ENCODE measurements at regions not wholly inside any gene's neighbourhood (a gene's known extent, or its start where the extent isn't known, plus 50 kb on each side); places are given as distances from the start of the nearest gene placed in this dataset.
"Not testable (repeated sequence)": the region's sequence is repeated elsewhere in the genome, so short reads cannot be mapped to it uniquely, and the experiment has no call there.

DNA sequence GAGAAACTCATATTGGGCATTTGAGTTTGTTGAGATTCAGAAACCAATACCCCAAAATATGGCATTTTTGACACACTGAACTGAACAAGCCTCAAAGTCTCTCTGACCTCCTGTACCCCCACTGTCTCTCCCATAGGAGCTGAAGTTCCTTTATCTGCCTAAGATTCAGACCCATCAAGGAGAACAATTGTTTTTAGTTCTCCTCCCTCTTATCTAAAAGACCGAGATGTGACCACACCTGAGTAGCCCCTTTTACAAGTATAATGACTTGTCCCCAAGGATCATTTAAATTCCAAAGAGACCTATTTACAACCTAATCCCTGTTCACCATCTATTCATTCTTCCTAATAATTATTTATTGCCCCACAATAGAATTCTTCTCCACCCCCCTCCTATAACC is 122.1 kb upstream of the PLAAT1 start:
- no peak for DNase-seq

DNA sequence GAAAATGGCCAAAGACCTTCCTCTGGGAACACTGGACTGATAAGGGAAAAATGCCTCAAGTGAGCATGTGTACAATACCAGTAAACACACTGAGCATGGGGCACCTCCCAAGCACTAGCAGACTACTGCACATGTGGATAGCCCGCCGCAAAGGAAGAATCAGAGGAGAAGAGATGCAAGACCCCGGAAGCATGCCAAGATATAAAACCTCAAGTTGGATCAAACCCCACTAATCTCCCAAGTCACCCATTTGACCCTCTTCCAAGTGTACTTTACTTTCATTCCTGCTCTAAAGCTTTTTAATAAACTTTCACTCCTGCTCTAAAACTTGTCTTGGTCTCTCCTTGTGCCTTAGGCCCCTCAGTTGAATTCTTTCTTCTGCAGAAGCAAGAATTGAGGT is 121.1 kb upstream of the PLAAT1 start:
- DNase-seq: no peak

DNA sequence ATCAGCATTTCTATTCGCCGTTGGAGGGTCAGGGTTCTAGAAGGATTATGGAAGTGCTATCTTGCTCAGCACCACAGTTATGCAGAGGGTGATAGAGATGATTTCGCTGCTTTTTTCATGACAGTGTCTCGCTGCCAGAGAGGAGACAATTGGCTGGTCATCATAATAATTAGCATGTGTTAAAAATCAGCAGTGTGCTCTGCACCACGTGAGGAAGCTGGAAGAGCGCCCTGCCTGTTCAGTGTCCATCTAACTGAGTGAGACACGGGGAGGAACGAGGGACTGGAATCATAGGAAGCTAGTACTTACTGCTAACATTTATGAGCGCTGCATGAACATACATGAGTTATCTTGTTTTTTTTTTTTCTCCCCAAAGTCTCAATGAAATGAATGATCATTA is 116.2 kb upstream of the PLAAT1 start:
- DNase-seq: peak in 30 of 51 donors; percentile 1 to 60 (median 19)

DNA sequence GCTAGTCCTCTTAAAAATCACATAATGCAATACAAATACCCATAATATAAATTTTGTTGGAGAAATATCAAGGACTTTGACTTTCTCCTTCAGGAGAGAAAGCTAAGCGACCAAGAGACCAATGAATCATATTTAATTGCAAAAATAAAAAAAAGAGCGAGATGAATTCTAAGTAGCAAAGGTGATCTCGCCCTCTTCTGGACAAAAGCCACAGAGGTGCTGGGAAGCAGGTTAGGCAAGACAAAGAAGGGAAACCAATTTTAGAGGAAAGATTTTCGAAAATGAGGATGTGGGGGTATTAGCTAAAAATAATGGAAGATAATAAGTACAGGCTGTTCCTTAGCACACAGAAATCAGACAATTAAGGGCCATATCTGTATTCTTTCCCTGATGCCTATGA is 111.4 kb upstream of the PLAAT1 start:
- DNase-seq: no peak

DNA sequence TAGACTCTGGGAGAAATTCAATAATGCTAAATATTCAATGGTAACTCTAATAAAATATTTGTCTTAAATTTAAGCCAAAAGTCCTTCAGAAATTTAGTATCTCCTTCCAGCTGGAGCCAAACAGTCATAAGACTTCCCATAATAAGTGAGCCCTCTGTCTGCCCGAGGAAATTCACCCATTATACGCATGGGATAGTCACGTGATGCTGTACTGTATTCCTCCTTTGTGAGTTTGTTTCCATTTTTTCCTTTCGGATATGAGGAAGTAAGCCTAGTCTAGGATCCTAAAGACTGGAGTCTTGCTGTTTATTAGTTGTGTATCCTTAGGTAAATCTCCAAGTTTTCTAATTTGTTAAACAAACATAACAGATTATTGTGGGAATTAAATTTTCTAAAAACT is 110.4 kb upstream of the PLAAT1 start:
- DNase-seq: no peak

DNA sequence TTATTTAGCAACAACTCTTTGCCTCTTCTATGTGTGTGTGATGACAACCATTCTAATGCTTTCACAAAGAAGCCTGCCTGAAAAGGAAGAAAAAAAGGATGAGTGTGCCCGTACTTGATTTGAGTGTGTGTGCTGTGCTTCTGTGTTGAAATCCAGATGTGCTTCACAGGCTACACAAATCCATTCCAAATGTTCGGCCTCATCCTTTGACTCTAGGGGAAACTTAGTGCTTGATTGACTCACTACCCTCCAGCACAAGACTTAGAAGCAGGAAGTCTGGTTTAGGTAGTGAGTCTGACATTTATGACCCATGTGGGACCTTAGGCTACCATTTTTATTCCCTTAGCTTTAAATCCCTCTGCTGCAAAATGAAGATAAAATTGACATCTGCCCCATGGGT is 108.8 kb upstream of the PLAAT1 start:
- DNase-seq: no peak

DNA sequence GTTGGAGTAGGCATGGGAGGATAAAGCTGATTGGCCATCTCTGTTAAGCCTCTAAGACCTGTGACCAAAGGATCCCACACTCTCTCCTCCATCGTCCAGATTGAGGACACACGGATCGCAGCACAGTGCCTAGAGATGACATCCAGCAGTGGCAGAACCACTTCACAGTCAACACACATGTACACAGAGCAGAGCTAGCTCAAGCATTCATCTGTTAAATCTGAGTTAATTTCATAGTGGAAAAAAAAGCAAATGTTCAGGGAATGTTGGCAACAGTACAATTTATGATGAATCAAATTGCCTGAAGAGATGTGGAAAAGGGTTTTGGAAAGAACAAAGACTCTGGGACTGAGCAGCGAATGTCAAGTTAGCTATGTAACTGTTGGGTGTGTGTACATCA is 108.1 kb upstream of the PLAAT1 start:
- DNase-seq: no peak

DNA sequence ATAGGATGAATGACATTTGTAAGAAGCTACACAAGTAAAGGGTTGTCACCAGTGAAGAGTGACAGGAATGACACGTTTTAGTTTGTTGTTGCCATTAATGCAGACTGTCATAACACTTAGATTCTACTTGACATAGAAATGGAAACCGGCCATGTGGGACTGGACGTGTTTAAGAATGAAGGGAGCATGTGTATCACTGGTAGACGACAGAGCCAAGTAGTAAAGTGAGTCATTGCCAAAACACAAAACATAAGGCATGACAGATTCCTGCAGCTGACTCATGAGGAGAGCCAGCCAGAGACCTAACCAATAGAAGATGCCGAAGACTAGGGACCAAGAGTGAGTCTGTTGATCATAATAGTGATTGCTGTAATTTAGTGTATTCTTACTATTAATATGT is 106.2 kb upstream of the PLAAT1 start:
- peak in 1 of 51 donors; percentile 15 for DNase-seq

DNA sequence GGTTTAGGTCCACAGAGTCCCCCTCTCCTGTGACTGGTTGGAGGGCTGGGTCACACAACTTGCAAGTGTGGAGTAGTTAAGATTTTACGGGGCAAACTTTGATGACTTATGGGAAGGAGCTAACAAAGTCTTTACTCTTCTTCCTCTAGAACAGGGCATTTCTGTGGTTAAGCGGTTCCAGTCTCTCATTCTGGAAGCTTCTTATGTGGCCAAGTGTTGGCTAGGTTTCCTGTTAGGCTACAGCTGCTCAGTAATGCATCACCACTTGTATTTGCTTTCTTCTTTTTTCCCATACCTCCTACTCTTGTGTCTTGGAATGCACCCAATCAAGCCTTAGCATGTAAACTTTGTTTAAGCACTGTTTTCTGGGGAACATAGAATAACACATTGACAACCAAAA is 100.6 kb upstream of the PLAAT1 start:
- DNase-seq: no peak

DNA sequence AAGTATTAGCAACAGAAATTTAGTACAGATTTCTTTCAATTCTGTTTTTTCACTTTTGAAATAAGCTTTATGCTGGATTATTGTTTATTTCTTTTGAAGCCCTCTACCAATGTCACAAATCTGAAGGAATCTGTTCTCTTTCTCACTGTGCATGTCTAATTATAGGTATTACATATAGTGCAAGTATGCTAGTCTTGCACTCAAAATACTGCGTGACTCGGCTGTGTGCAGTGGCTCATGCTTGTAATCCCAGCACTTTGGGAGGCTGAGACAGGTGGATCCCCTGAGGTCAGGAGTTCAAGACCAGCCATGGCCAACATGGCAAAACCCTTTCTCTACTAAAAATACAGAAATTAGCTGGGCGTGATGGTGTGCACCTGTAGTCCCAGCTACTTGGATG is 95.8 kb upstream of the PLAAT1 start:
- no peak for DNase-seq

DNA sequence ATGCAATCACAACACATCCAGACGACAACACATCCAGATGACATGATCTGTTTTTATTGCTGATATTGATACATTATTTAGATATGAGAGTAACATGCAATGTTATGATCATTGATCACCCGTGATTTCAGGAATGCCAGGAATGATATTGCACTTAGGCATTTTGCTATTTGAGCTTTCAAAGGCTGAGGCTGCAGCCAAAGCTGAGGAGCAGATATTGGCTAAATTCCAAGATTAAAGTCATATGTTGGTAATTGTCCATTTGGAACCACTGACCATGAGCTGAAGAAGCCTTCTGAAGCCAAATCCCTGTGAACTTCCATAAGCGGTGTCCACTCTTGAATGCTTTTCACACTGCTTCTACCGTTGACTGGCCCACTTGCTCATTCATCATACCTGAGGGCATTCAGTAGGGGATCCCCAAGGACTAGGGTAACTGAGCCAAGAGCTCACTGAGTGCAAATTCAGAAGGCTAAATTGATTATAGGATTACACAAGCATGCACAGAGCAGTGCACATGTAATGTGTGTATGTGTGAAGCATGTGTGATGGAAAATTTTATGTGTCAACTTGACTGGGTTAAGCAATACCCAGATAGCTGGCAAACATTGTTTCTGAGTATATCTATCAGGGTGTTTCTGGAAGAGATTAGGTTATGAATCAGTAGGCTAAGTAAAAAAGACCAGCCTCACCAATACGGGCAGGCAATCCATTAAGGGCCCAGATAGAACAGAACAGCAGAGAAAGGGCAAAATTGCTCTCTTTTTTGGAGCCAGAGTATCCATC is 92.1 kb upstream of the PLAAT1 start:
- no peak for DNase-seq

DNA sequence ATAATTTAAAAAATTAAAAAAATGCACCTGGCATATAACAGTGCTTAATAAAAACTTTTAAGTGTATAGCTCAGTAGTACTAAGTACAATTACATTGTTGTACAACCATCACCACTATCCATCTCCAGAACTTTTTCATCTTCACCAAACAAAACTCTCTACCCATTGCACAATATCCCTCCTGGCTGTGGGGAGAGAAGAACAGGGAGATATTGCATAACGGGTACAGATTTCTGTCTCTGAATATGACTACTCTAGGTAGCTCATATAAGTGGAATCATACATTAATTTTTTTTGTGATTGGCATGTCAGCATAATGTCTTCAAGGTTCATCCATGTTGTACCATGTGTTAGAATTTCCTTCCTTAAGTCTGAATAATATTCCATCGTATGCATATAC is 91.0 kb upstream of the PLAAT1 start:
- no peak for DNase-seq

DNA sequence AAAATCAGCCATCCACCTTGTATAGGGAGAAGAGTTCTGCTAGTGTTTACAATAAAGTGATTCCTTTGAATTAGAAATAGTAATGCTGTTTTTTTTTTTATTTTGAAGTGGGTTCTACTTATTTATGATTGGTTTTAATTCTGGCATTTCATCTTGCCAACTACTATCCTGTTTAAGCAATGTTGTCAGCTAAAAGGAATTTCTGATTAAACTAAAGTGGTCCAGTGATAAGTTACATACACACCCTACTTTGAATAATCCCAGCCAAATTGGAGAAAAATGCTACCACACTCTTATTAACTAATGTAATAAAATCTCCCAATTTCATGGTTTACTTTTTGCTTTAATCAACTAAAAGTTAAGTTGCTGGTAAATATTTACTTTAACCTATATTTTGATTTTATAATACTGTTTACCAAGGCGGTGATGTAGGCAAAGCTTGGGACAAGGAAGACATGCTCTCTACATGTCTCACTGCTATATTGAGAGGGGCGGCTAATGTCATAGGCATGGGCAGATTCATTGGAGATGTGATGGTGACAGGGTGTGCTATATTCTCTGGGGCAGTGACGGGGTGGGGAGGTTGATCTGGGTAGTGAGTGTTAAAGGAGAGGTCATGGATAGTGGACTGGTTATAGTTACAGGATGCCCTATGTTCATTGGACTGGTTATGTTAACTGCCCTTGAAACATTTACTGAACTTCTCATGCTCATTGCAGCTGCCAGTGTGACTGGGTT is 85.8 kb upstream of the PLAAT1 start:
- not testable (repeated sequence) for DNase-seq

DNA sequence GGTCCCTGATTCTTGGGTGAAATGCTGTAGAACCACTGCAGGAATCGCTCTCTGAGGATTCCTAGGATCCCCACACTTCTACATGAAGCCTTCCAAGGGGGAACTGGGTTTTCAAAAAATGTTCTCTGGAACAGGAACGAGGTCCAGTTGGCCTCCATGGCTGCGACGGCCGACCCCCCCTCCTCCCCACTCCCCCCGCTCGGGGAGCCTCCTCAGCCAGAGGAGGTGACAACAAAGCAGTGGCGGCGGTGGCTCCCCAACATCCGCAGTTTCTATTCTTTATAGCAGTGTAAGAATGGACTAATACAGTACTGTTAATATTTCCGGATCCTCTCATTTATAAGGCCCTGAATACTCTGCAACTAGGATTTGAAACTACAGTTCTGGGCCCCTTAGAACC is 84.0 kb upstream of the PLAAT1 start:
- DNase-seq: no peak

DNA sequence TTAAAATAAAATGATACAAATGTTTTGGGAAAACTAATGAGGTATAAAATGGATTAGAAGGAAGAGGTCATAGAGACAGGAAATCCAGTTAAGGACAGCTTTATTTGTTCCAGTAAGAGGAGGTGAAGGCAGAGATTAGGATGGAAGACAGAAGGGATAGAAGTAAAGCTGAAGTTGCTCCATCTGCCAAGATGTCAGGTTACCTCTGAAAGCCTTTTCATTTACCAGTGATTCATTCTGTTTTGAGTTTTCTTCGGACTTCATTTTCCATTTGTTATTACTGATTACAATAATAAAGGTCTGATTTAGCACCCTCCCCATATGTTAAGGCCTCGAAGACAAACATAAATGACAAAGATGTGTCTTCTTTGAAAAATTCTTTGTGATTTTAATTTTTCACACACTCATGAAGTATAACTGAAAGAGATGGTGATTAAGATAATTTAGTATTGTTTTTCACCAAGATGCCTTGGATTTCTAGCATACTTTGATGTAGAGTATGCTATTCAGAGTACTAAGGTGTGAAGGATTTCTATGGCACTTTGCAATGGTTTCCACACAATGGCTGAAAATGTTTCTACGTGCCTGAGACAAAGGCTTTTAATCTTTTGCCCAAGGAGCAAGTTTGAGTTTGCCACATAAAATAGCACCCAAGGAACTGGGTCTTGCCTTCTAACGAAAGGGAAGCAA is 75.4 kb upstream of the PLAAT1 start:
- DNase-seq: no peak

DNA sequence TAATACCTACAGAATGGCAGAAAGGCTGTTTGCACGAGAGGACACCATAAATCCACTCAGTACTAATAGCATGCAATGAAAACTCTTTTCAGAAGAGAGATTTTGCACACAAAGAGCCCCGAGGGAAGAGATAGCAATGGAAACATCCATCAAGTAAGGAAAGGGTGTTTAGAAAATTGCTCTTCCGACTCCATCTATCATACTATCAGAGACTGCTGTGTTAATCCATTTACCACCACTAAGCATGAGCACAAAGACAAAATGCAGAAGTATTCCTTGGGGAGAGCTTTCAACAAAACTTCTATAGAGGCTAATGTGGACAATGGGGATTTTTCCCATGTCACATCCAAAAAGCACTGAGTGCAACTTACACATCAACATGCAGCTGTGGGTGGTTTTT is 72.1 kb upstream of the PLAAT1 start:
- no peak for DNase-seq

DNA sequence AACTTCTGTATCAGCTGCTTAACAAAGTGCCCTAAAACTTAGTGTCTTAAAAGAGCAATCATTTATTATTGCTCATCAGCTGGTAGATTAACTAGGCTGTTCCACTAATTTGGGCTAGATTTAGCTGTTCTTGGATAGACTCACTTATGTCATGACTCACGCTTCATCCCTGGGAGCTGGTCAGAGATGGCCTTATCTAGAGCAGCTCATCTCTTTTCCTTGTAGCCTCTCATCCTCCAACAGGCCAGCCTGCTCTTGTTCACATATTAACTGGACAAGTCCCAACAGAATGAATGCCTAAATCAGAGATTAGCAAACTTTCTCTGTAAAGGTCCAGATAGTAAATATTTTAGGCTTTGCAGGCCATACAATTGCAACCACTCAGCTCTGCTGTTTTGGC is 66.9 kb upstream of the PLAAT1 start:
- no peak for DNase-seq

DNA sequence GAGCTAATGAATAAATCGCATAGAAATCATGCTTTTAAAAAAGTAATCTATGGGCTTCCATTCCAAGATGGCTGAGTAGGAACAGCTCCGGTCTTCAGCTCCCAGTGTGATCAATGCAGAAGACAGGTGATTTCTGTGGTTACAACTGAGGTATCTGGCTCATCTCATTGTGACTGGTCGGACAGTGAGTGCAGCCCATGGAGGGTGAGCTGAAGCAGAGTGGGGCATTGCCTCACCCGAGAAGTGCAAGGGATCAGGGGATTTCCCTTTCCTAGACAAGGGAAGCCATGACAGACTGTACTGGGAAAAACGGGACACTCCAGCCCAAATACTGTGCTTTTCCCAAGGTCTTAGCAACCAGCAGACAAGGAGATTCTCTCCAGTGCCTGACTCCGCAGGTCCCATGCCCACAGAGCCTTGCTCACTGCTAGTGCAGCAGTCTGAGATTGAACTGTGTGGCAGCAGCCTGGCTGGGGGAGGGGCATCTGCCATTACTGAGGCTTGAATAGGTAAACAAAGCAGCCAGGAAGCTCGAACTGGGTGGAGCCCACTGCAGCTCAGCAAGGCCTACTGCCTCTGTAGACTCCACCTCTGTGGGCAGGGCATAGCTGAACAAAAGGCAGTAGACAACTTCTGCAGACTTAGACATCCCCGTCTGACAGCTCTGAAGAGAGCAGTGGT is 61.5 kb upstream of the PLAAT1 start:
- DNase-seq: not testable (repeated sequence)

DNA sequence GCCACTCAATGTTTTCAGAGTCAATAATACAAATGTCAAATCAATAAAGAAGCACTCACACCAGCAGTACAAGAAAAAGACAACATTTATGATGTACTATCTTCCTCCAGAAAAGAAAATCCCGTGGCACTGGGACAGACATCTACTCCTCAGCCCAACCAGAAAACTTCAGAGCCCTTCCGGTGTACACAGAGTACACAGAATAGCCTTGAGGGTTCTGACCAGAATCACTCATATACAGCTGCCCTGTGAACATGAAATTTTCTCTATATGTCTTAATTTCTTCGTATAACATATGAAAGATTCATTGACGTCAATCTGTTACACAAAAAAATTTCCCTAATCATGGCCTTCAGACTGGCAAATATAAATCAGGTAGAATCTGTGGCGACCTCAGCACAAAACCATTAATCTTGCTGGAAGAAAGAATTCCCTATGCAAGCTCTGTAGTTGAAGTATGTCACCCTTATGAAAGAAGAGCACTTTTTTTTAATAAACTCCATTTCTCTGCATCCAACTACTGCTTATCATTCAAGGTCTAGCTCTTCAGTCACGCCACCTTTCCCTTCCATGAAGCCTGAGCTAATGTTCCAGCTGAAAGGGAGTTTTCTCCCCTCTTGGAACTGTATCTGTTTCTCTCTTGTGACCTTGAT is 53.8 kb upstream of the PLAAT1 start:
- DNase-seq: no peak

DNA sequence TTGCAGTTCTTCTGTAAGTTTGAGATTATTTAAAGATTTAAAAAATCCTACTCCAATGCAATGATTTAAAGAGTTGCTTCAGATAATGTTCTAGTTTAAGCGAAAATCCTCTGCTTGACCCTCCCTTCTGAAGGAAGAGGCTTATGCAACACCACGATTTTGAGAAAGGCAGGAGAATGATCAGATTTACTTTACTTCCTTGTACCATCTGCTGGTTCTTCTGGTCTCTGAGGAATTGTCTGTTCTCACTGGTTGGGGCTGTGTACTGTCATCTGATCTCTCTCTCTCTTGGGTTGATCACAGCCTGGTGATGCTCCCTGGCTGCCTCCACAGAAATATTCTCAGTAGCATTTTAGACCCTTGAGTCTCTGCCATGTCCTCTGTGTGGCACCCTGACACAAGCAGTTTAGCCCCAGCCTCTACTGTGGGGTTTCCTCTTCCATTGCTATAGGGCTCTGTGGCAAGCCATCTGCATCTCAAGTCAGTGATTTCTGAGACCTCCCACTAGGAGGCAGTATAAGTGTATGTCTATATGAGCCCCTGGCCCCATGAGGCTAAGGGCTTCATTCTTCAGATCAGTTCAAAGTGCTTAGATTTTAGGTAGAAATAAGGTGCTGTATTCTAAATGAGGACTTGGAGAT is 50.8 kb upstream of the PLAAT1 start:
- DNase-seq: peak in 10 of 51 donors; percentile 1 to 23 (median 6)
